HepG2 (cell line): ENCODE measurements at regions not wholly inside any gene's neighbourhood (a gene's known extent, or its start where the extent isn't known, plus 50 kb on each side); places are given as distances from the start of the nearest gene placed in this dataset.

Experiments
- ARHGAP35 ChIP-seq: sonication (generic); formaldehyde crosslinking; IDR thresholded peaks from 2 replicates; pipeline ENCODE4 v1.9.0; 2022; ENCODE audit warnings: mild to moderate bottlenecking, inconsistent platforms, moderate library complexity, missing genetic modification reagents, borderline replicate concordance
- ETS1 ChIP-seq: sonication (generic); formaldehyde crosslinking; IDR thresholded peaks from 2 replicates; pipeline ENCODE4 v1.4.0; 2020; ENCODE audit warnings: missing genetic modification reagents
- HNF1B ChIP-seq: sonication (generic); formaldehyde crosslinking; IDR thresholded peaks from 2 replicates; pipeline ENCODE4 v1.5.1; 2020; ENCODE audit warnings: mild to moderate bottlenecking, moderate library complexity, missing genetic modification reagents
- MIER2 ChIP-seq: IDR thresholded peaks from 2 replicates; pipeline ENCODE4 v1.6.1; 2016; ENCODE audit warnings: missing biosample characterization, missing genetic modification reagents
- SP2 ChIP-seq: sonication (generic); formaldehyde crosslinking; IDR thresholded peaks from 2 replicates; pipeline ENCODE4 v1.5.1; 2020; ENCODE audit warnings: mild to moderate bottlenecking, missing genetic modification reagents
- SSRP1 ChIP-seq: IDR thresholded peaks from 2 replicates; pipeline ENCODE4 v1.6.1; 2016; ENCODE audit warnings: control low read depth
- TAF1 ChIP-seq: sonication (generic); formaldehyde crosslinking; IDR thresholded peaks from 2 replicates; pipeline ENCODE4 v1.4.0; 2020; ENCODE audit warnings: missing genetic modification reagents
- TBP ChIP-seq: sonication (generic); formaldehyde crosslinking; IDR thresholded peaks from 2 replicates; pipeline ENCODE4 v1.5.0; 2020; ENCODE audit warnings: missing genetic modification reagents
- ZFAT ChIP-seq: sonication (generic); formaldehyde crosslinking; conservative IDR thresholded peaks from 2 replicates; pipeline ENCODE4 v1.8.1; 2023; ENCODE audit warnings: missing genetic modification reagents, inconsistent platforms
- ZNF547 ChIP-seq: sonication (generic); formaldehyde crosslinking; IDR thresholded peaks from 2 replicates; pipeline ENCODE4 v1.5.1; 2020; ENCODE audit warnings: mild to moderate bottlenecking, missing genetic modification reagents
- ZNF609 ChIP-seq: sonication (generic); formaldehyde crosslinking; IDR thresholded peaks from 2 replicates; pipeline ENCODE4 v1.4.0; 2020; ENCODE audit warnings: mild to moderate bottlenecking, missing genetic modification reagents, borderline replicate concordance
- ZNF674 ChIP-seq: sonication (generic); formaldehyde crosslinking; IDR thresholded peaks from 2 replicates; pipeline ENCODE4 v1.5.0; 2020; ENCODE audit warnings: low read depth, mild to moderate bottlenecking, missing genetic modification reagents
- TF ChIP-seq, protein P1 (sequence below): IDR thresholded peaks from 2 replicates; pipeline ENCODE4 v1.6.1; 2016; ENCODE audit warnings: missing compliant biosample characterization, missing genetic modification reagents, borderline replicate concordance
- TF ChIP-seq, protein P2 (sequence below): sonication (generic); formaldehyde crosslinking; IDR thresholded peaks from 2 replicates; pipeline ENCODE4 v1.8.1; 2022; ENCODE audit warnings: low read depth, mild to moderate bottlenecking, missing genetic modification reagents
- TF ChIP-seq, protein P3 (sequence below): sonication (generic); formaldehyde crosslinking; IDR thresholded peaks from 2 replicates; pipeline ENCODE4 v1.8.0; 2022; ENCODE audit warnings: missing genetic modification reagents, low read depth, mild to moderate bottlenecking, borderline replicate concordance

DNA sequence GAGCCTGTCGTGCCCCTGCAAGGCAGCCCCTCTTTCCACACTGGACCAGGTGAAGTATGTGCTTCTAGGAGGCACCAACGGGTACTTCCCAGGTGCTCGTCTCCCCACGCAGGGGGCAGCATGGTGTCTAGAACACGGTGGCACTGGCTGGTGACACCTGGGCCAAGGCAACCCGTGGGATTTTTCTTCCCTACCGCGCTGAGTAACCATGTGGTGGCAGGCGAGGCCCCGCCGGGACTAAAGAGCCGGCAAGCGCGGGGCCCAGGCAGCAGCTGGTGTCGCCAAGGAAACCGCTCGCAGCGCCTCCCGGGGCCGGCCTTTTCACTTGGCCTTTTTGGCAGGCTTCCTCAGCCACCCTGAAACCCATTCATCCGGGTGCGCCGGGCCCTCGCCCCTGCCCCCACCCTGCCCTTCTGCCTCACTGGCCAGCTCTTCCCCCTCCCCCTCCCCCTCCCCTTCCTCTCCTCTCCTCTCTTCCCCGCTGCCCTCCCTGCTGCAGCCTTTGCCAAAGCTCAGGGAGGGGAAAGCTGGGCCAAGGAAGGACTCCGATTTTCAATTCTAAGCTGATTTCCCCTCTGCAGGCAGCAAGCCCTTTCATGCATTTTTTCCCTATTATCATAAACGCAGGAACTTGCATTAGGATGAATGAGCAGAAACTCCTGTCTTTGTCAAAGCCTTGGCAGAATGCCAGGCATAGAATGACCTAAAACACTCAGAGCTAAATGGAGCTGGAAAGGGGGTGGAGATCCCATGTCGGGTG is 81.2 kb downstream of the IRF2BPL start (continued):
- TF ChIP-seq ZFAT (CRISPR knock-in tag) (no peak), SP2 (CRISPR knock-in tag) (no peak), ZNF609 (CRISPR knock-in tag) (no peak), TAF1 (CRISPR knock-in tag) (no peak), ZNF674 (CRISPR knock-in tag) (no peak), ETS1 (CRISPR knock-in tag) (no peak), ARHGAP35 (CRISPR knock-in tag) (no peak), ZNF547 (CRISPR knock-in tag) (no peak), MIER2 (CRISPR knock-in tag) (0 out of 2 replicates have a peak, but pooled peaks have one; percentile 42), HNF1B (CRISPR knock-in tag) (no peak), TBP (CRISPR knock-in tag) (no peak), SSRP1 (CRISPR knock-in tag) (no peak)
- TF ChIP-seq, protein P1, sequence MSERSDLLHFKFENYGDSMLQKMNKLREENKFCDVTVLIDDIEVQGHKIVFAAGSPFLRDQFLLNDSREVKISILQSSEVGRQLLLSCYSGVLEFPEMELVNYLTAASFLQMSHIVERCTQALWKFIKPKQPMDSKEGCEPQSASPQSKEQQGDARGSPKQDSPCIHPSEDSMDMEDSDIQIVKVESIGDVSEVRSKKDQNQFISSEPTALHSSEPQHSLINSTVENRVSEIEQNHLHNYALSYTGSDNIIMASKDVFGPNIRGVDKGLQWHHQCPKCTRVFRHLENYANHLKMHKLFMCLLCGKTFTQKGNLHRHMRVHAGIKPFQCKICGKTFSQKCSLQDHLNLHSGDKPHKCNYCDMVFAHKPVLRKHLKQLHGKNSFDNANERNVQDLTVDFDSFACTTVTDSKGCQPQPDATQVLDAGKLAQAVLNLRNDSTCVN = no peak
- TF ChIP-seq, protein P2, sequence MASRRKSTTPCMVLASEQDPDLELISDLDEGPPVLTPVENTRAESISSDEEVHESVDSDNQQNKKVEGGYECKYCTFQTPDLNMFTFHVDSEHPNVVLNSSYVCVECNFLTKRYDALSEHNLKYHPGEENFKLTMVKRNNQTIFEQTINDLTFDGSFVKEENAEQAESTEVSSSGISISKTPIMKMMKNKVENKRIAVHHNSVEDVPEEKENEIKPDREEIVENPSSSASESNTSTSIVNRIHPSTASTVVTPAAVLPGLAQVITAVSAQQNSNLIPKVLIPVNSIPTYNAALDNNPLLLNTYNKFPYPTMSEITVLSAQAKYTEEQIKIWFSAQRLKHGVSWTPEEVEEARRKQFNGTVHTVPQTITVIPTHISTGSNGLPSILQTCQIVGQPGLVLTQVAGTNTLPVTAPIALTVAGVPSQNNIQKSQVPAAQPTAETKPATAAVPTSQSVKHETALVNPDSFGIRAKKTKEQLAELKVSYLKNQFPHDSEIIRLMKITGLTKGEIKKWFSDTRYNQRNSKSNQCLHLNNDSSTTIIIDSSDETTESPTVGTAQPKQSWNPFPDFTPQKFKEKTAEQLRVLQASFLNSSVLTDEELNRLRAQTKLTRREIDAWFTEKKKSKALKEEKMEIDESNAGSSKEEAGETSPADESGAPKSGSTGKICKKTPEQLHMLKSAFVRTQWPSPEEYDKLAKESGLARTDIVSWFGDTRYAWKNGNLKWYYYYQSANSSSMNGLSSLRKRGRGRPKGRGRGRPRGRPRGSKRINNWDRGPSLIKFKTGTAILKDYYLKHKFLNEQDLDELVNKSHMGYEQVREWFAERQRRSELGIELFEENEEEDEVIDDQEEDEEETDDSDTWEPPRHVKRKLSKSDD = no peak
- TF ChIP-seq, protein P3, sequence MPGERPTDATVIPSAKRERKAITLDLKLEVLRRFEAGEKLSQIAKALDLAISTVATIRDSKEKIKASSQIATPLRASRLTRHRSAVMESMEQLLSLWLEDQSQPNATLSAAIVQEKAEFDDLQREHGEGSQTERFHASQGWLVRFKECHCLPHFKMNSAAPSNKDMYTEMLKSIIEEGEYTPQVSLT (CRISPR knock-in tag) = no peak
